A549 (cell line): ENCODE measurements at regions not wholly inside any gene's neighbourhood (a gene's known extent, or its start where the extent isn't known, plus 50 kb on each side); places are given as distances from the start of the nearest gene placed in this dataset.

ENCODE experiments used
- CBX2 ChIP-seq: fragments of 200-600 bp; sonication (generic); IDR thresholded peaks from 2 replicates; pipeline ENCODE4 v1.6.1; 2016; ENCODE audit warnings: low read depth, mild to moderate bottlenecking, borderline replicate concordance
- CEBPB ChIP-seq, 2 experiments: fragments of >200 bp in 1 of 2; sonication (Bioruptor Twin) in 1 of 2; formaldehyde crosslinking in 1 of 2; IDR thresholded peaks; 2 replicates each; pipeline ENCODE4 v1.6.1; 2012 to 2016
- EP300 ChIP-seq, 2 experiments: fragments of >200 bp; sonication (Bioruptor Twin); formaldehyde crosslinking; IDR thresholded peaks; 2 replicates in 1 of 2; 3 replicates in 1 of 2; pipeline ENCODE4 v1.6.1; 2016 to 2017
- JUNB ChIP-seq: fragments of >200 bp; sonication (Bioruptor Twin); formaldehyde crosslinking; IDR thresholded peaks from 2 replicates; pipeline ENCODE4 v1.6.1; 2016
- NPAS2 ChIP-seq: fragments of 250-450 bp; sonication (Bioruptor Pico); IDR thresholded peaks from 2 replicates; pipeline ENCODE4 v1.8.0; 2022; ENCODE audit warnings: mild to moderate bottlenecking, moderate library complexity, borderline replicate concordance
- PHF8 ChIP-seq: fragments of 200-600 bp; sonication (generic); IDR thresholded peaks from 2 replicates; pipeline ENCODE4 v1.6.1; 2016; ENCODE audit warnings: low read depth, mild to moderate bottlenecking, antibody characterized with exemption, moderate library complexity, borderline replicate concordance
- POLR2A ChIP-seq: IDR thresholded peaks from 2 replicates; pipeline ENCODE4 v1.6.1; 2012; ENCODE audit warnings: mild to moderate bottlenecking, low read length
- POLR2AphosphoS2 ChIP-seq: conservative IDR thresholded peaks from 2 replicates; pipeline ENCODE4 v1.6.1; 2012; ENCODE audit warnings: low read length, improper control_type of control experiment, inconsistent platforms
- RAD21 ChIP-seq, 2 experiments: fragments of >200 bp in 1 of 2; sonication (Bioruptor Twin) in 1 of 2; formaldehyde crosslinking in 1 of 2; IDR thresholded peaks in 1 of 2; conservative IDR thresholded peaks in 1 of 2; 2 replicates in 1 of 2; 3 replicates in 1 of 2; pipeline ENCODE4 v1.6.1; 2012 to 2018; ENCODE audit warnings: inconsistent platforms in 1 of 2
- SMC3 ChIP-seq: fragments of >200 bp; sonication (Bioruptor Twin); formaldehyde crosslinking; IDR thresholded peaks from 3 replicates; pipeline ENCODE4 v1.6.1; 2018; ENCODE audit warnings: inconsistent platforms
- TF ChIP-seq, protein P1 (sequence below): fragments of >200 bp; sonication (Bioruptor Twin); formaldehyde crosslinking; IDR thresholded peaks from 3 replicates; pipeline ENCODE4 v1.5.1; 2016
- TF ChIP-seq, protein P2 (sequence below): IDR thresholded peaks from 2 replicates; pipeline ENCODE4 v1.6.1; 2012; ENCODE audit warnings: low read depth, borderline replicate concordance
- TF ChIP-seq, protein P3 (sequence below): fragments of >200 bp; sonication (Bioruptor Twin); formaldehyde crosslinking; IDR thresholded peaks from 3 replicates; pipeline ENCODE4 v1.6.1; 2016
- TF ChIP-seq, protein P4 (sequence below): fragments of 150-350 bp; IDR thresholded peaks from 2 replicates; pipeline ENCODE4 v1.6.1; 2014; ENCODE audit warnings: low read depth, mild to moderate bottlenecking, low read length

DNA sequence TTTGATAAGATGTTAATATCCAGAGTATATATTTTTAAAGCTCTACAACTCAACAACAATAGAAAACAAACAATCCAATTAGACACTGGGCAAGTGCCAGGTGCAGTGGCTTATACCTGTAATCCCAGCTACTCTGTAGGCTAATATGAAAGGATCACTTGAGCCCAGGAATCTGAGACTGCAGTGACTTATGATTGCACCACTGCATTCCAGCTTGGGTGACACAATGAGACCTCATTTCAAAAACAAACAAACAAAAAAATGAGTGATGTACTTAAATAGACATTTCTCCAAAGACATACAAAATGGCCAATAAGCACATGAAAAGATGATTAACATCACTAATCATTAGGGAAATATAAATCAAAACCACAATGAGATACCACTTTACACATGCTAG, 356.8 kb upstream of the PCDH10 start:
- TF ChIP-seq PHF8 (no peak), CEBPB (IDR thresholded peaks at IDR 0.05) (no peak), POLR2A (no peak), RAD21 (conservative IDR thresholded peaks at IDR 0.05 in 1 of 2, IDR thresholded peaks at IDR 0.05 in 1 of 2) (no peak), EP300 (IDR thresholded peaks at IDR 0.05) (no peak), SMC3 (no peak), CBX2 (no peak), NPAS2 (CRISPR knock-in tag) (no peak), JUNB (no peak), POLR2AphosphoS2 (no peak)
- TF ChIP-seq, protein P1, sequence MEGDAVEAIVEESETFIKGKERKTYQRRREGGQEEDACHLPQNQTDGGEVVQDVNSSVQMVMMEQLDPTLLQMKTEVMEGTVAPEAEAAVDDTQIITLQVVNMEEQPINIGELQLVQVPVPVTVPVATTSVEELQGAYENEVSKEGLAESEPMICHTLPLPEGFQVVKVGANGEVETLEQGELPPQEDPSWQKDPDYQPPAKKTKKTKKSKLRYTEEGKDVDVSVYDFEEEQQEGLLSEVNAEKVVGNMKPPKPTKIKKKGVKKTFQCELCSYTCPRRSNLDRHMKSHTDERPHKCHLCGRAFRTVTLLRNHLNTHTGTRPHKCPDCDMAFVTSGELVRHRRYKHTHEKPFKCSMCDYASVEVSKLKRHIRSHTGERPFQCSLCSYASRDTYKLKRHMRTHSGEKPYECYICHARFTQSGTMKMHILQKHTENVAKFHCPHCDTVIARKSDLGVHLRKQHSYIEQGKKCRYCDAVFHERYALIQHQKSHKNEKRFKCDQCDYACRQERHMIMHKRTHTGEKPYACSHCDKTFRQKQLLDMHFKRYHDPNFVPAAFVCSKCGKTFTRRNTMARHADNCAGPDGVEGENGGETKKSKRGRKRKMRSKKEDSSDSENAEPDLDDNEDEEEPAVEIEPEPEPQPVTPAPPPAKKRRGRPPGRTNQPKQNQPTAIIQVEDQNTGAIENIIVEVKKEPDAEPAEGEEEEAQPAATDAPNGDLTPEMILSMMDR: no peak
- TF ChIP-seq, protein P2, sequence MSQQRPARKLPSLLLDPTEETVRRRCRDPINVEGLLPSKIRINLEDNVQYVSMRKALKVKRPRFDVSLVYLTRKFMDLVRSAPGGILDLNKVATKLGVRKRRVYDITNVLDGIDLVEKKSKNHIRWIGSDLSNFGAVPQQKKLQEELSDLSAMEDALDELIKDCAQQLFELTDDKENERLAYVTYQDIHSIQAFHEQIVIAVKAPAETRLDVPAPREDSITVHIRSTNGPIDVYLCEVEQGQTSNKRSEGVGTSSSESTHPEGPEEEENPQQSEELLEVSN: no peak
- TF ChIP-seq, protein P3, sequence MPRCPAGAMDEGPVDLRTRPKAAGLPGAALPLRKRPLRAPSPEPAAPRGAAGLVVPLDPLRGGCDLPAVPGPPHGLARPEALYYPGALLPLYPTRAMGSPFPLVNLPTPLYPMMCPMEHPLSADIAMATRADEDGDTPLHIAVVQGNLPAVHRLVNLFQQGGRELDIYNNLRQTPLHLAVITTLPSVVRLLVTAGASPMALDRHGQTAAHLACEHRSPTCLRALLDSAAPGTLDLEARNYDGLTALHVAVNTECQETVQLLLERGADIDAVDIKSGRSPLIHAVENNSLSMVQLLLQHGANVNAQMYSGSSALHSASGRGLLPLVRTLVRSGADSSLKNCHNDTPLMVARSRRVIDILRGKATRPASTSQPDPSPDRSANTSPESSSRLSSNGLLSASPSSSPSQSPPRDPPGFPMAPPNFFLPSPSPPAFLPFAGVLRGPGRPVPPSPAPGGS: no peak
- TF ChIP-seq, protein P4, sequence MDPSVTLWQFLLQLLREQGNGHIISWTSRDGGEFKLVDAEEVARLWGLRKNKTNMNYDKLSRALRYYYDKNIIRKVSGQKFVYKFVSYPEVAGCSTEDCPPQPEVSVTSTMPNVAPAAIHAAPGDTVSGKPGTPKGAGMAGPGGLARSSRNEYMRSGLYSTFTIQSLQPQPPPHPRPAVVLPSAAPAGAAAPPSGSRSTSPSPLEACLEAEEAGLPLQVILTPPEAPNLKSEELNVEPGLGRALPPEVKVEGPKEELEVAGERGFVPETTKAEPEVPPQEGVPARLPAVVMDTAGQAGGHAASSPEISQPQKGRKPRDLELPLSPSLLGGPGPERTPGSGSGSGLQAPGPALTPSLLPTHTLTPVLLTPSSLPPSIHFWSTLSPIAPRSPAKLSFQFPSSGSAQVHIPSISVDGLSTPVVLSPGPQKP: no peak
